Neural cell (in vitro differentiated cells): ENCODE measurements at regions not wholly inside any gene's neighbourhood (a gene's known extent, or its start where the extent isn't known, plus 50 kb on each side); places are given as distances from the start of the nearest gene placed in this dataset.

Experiments used
- H2AFZ ChIP-seq: fragments of 200-600, 300-800 bp; sonication (generic), shearing (Covaris generic); 2 replicates; pipeline ENCODE4 v1.6.0; 2014; ENCODE audit warnings: low read depth, mild to moderate bottlenecking, antibody characterized with exemption, low read length, moderate library complexity
- H3F3A ChIP-seq: fragments of 200-600 bp; shearing (Covaris generic); 2 replicates; pipeline ENCODE4 v1.6.1; 2016; ENCODE audit warnings: mild to moderate bottlenecking, moderate library complexity, mixed read lengths, antibody characterized with exemption, low read length; ENCODE audit not compliant: insufficient read depth, poor library complexity, severe bottlenecking
- H3K27ac ChIP-seq: fragments of 200-600, 300-800 bp; sonication (generic), shearing (Covaris generic); 2 replicates; pipeline ENCODE4 v1.5.1; 2014; ENCODE audit warnings: mild to moderate bottlenecking, low read length, moderate library complexity
- H3K27me3 ChIP-seq: fragments of 300-800, 200-600 bp; sonication (generic), shearing (Covaris generic); 2 replicates; pipeline ENCODE4 v1.6.0; 2014; ENCODE audit warnings: mild to moderate bottlenecking, low read depth, low read length, moderate library complexity; ENCODE audit not compliant: insufficient read depth
- H3K36me3 ChIP-seq: fragments of 300-800, 200-600 bp; sonication (generic), shearing (Covaris generic); 2 replicates; pipeline ENCODE4 v1.5.1; 2014; ENCODE audit warnings: mild to moderate bottlenecking, antibody characterized with exemption, low read length, moderate library complexity; ENCODE audit not compliant: insufficient read depth
- H3K4me2 ChIP-seq: fragments of 300-800, 200-600 bp; sonication (generic), shearing (Covaris generic); 2 replicates; pipeline ENCODE4 v1.6.0; 2014; ENCODE audit warnings: mild to moderate bottlenecking, low read length
- H3K4me3 ChIP-seq: fragments of 300-800, 200-600 bp; sonication (generic), shearing (Covaris generic); 2 replicates; pipeline ENCODE4 v1.5.1; 2014; ENCODE audit warnings: mild to moderate bottlenecking, low read length, moderate library complexity
- H3K79me2 ChIP-seq: fragments of 200-600 bp; shearing (Covaris generic); replicated peaks from 2 replicates; pipeline ENCODE4 v1.6.0; 2014; ENCODE audit warnings: mild to moderate bottlenecking, low read length, moderate library complexity; ENCODE audit not compliant: insufficient read depth
- H3K9ac ChIP-seq: fragments of 300-800, 200-600 bp; sonication (generic), shearing (Covaris generic); 2 replicates; pipeline ENCODE4 v1.6.1; 2016; ENCODE audit warnings: mild to moderate bottlenecking, low read length, mixed read lengths
- H3K9me2 ChIP-seq: fragments of 200-600 bp; shearing (Covaris generic); 2 replicates; pipeline ENCODE4 v1.6.1; 2016; ENCODE audit warnings: mild to moderate bottlenecking, low read length, mixed read lengths; ENCODE audit not compliant: insufficient read depth
- H3K9me3 ChIP-seq: fragments of 200-600, 300-800 bp; sonication (generic), shearing (Covaris generic); 2 replicates; pipeline ENCODE4 v1.6.1; 2016; ENCODE audit warnings: mild to moderate bottlenecking, mixed run types, low read length, moderate library complexity, mixed read lengths
- H4K20me1 ChIP-seq: fragments of 200-600 bp; shearing (Covaris generic); 2 replicates; pipeline ENCODE4 v1.6.1; 2016; ENCODE audit warnings: mild to moderate bottlenecking, mixed run types; ENCODE audit not compliant: insufficient read depth
- CTCF ChIP-seq: fragments of 450-650 bp; IDR thresholded peaks from 2 replicates; pipeline ENCODE4 v1.5.1; 2014; ENCODE audit warnings: antibody characterized with exemption, mild to moderate bottlenecking, moderate library complexity; ENCODE audit not compliant: poor library complexity, severe bottlenecking
- EP300 ChIP-seq: fragments of 450-650 bp; conservative IDR thresholded peaks from 2 replicates; pipeline ENCODE4 v1.6.1; 2014; ENCODE audit warnings: antibody characterized with exemption, mild to moderate bottlenecking, moderate library complexity; ENCODE audit not compliant: poor library complexity, severe bottlenecking
- EZH2 ChIP-seq: fragments of 200-600, 300-800 bp; shearing (Covaris generic), sonication (generic); IDR thresholded peaks from 2 replicates; pipeline ENCODE4 v1.6.1; 2014; ENCODE audit warnings: antibody characterized with exemption, low read length, borderline replicate concordance, mild to moderate bottlenecking; ENCODE audit not compliant: insufficient read depth, poor library complexity, severe bottlenecking
- MXI1 ChIP-seq: fragments of 450-650 bp; conservative IDR thresholded peaks from 2 replicates; pipeline ENCODE4 v1.6.1; 2014; ENCODE audit warnings: antibody characterized with exemption, mild to moderate bottlenecking; ENCODE audit not compliant: poor library complexity, severe bottlenecking
- POLR2AphosphoS5 ChIP-seq: IDR thresholded peaks from 2 replicates; pipeline ENCODE4 v1.6.1; 2012
- RAD21 ChIP-seq: fragments of 450-650 bp; conservative IDR thresholded peaks from 2 replicates; pipeline ENCODE4 v1.6.1; 2014; ENCODE audit warnings: antibody characterized with exemption, mild to moderate bottlenecking, moderate library complexity
- REST ChIP-seq: IDR thresholded peaks from 2 replicates; pipeline ENCODE4 v1.6.1; 2012; ENCODE audit warnings: borderline replicate concordance
- SMC3 ChIP-seq: fragments of 450-650 bp; conservative IDR thresholded peaks from 2 replicates; pipeline ENCODE4 v1.6.1; 2014; ENCODE audit warnings: antibody characterized with exemption, mild to moderate bottlenecking, moderate library complexity; ENCODE audit not compliant: poor library complexity
- TAF1 ChIP-seq: IDR thresholded peaks from 2 replicates; pipeline ENCODE4 v1.6.1; 2012; ENCODE audit warnings: low read depth

DNA sequence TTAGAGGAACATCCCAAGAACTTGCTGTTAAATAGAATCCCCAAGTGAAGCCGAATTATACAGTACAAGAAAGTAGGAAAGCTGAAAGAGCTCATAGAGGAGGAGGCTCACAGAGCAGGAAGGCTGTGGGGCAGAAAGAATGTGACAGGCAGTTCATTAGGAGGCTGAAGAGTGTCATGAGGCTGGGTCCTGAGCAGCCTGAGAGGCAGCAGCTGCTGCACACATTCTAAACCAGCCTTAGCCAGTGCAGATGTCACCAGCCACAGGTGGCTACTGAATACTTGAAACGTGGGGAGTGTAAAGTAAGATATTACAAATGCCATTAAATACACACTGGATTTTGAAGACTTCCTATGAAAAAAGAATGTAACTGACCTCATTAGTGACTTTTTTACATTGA, 490.2 kb upstream of the KLHL29 start:
- H3K79me2 ChIP-seq = no peaks in the 10 kb centered on the region
- no peaks in the 10 kb centered on the region for H3K27me3 ChIP-seq
- no peak for TF ChIP-seq CTCF
- no peaks in the 10 kb centered on the region for H3K9me2 ChIP-seq
- H3F3A ChIP-seq = no peaks in the 10 kb centered on the region
- H3K4me2 ChIP-seq = no peak overlapping the region
- H3K36me3 ChIP-seq = no peaks in the 10 kb centered on the region
- H3K9me3 ChIP-seq = no peaks in the 10 kb centered on the region
- no peaks in the 10 kb centered on the region for H4K20me1 ChIP-seq
- no peak overlapping the region for H3K4me3 ChIP-seq
- H2AFZ ChIP-seq = no peak overlapping the region
- H3K9ac ChIP-seq = no peak overlapping the region
- H3K27ac ChIP-seq = no peak overlapping the region

DNA sequence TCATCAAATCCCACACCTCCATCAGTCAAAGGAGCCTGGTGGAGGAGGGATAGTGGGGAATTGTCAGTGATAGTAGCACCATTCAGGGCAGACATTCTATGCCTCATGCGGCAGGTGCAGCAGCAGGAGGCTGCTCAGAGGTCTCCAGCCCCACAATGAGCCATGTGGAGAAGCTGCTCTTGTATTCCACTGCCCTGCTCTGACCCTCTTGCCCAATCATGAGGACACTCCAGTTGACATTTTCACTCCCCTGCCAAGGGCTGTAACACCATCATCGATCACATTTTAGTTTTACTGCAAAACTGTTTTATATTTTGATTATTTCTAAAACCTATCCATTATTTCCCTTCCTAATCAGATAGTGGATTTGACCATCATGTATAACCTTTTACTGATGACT, 487.6 kb upstream of the KLHL29 start:
- no peak overlapping the region for H2AFZ ChIP-seq

More for the DNA sequence above, 487.6 kb upstream of the KLHL29 start:
- Histone ChIP-seq H3K27me3 (no peaks in the 10 kb centered on the region), H3F3A (no peaks in the 10 kb centered on the region), H3K9me2 (no peaks in the 10 kb centered on the region), H3K79me2 (no peaks in the 10 kb centered on the region), H3K9me3 (no peaks in the 10 kb centered on the region), H4K20me1 (no peaks in the 10 kb centered on the region), H3K27ac (no peak overlapping the region), H3K4me3 (no peak overlapping the region), H3K36me3 (no peaks in the 10 kb centered on the region), H3K4me2 (no peak overlapping the region), H3K9ac (no peak overlapping the region)
- TF ChIP-seq EP300 (no peak), RAD21 (no peak), MXI1 (no peak), POLR2AphosphoS5 (no peak), TAF1 (no peak), SMC3 (no peak), EZH2 (no peak), REST (no peak), CTCF (no peak)
